Stimulated activated CD8-positive, alpha-beta memory T cell treated with anti-CD3 and anti-CD28 coated beads, Interleukin-4, amount 100 ng/mL, for 48 hours (primary cell): ENCODE measurements at regions not wholly inside any gene's neighbourhood (a gene's known extent, or its start where the extent isn't known, plus 50 kb on each side); places are given as distances from the start of the nearest gene placed in this dataset.
"Not testable (repeated sequence)": the region's sequence is repeated elsewhere in the genome, so short reads cannot be mapped to it uniquely, and the experiment has no call there.

Experiments used
- DNase-seq: peaks from one replicate; pipeline ENCODE4 v3.0.0-alpha.2; 2020

- not testable (repeated sequence) for DNase-seq
These were observed 68.7 kb downstream of the PRKAB2 start for GRCh38 chr1:147103416-147104155.

- no peak for DNase-seq
These were observed 73.1 kb downstream of the PRKAB2 start for GRCh38 chr1:147099192-147099591.

- peak; percentile 41 for DNase-seq
These were observed 73.8 kb downstream of the PRKAB2 start for GRCh38 chr1:147098338-147098973.

- no peak for DNase-seq
These were observed 76.6 kb downstream of the PRKAB2 start for GRCh38 chr1:147095691-147096090.

- DNase-seq: no peak
These were observed 80.5 kb downstream of the PRKAB2 start for GRCh38 chr1:147091801-147092200.

GRCh38 chr1:147089457-147089856, 82.8 kb downstream of the PRKAB2 start:
- no peak for DNase-seq

GRCh38 chr1:147086129-147086528, 86.1 kb downstream of the PRKAB2 start:
- DNase-seq: no peak

- peak; percentile 90 for DNase-seq
These were observed 87.8 kb downstream of the PRKAB2 start for GRCh38 chr1:147084273-147085096.

- no peak for DNase-seq
These were observed 88.4 kb downstream of the PRKAB2 start for GRCh38 chr1:147083919-147084272.

GRCh38 chr1:147080671-147081394, 91.4 kb downstream of the PRKAB2 start:
- DNase-seq: no peak

- peak; percentile 35 for DNase-seq
These were observed 92.1 kb downstream of the PRKAB2 start for GRCh38 chr1:147080006-147080661.

GRCh38 chr1:147079400-147080005, 92.8 kb downstream of the PRKAB2 start:
- DNase-seq: no peak

- no peak for DNase-seq
These were observed 93.5 kb downstream of the PRKAB2 start for GRCh38 chr1:147078606-147079399.

- DNase-seq: no peak
These were observed 94.2 kb downstream of the PRKAB2 start for GRCh38 chr1:147077936-147078605.

GRCh38 chr1:147077523-147077922, 94.7 kb downstream of the PRKAB2 start:
- DNase-seq: no peak

- DNase-seq: no peak
These were observed 95.2 kb downstream of the PRKAB2 start for GRCh38 chr1:147077081-147077480.

- DNase-seq: no peak
These were observed 95.8 kb downstream of the PRKAB2 start for GRCh38 chr1:147076442-147076841.

GRCh38 chr1:147072482-147073432, 99.5 kb downstream of the PRKAB2 start:
- peak; percentile 50 for DNase-seq

GRCh38 chr1:147071142-147071541, 101.1 kb downstream of the PRKAB2 start:
- DNase-seq: no peak
